Left forelimb (tissue), 1 donor: ENCODE measurements at regions not wholly inside any gene's neighbourhood (a gene's known extent, or its start where the extent isn't known, plus 50 kb on each side); places are given as distances from the start of the nearest gene placed in this dataset.

ENCODE experiments used
- DNase-seq: peaks from one replicate; pipeline ENCODE4 v3.0.0-alpha.2; 2018; ENCODE audit warnings: low spot score

- no peak for DNase-seq
Measured at GRCh38 chr2:139159177-139159576, 379.0 kb upstream of the NXPH2 start.

DNA sequence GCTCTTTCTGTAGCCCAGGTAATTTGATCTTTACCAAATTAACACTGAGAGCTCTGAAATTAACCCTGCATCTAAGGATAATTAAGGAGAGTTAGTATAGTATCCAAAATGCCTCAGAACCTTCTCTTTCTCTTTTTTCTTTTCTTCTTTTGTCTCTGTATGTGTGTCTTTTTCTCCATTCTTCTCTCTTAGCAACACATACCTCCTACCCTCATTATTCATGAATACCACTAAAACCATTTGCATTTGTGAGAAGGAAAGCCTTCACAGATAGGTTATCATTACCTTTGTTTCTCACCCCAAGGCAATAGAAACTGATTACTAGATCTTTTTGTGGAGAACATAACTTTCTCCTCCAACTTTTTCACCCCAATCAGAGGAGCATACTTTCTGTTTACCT lies 376.5 kb upstream of the NXPH2 start:
- DNase-seq: no peak

DNA sequence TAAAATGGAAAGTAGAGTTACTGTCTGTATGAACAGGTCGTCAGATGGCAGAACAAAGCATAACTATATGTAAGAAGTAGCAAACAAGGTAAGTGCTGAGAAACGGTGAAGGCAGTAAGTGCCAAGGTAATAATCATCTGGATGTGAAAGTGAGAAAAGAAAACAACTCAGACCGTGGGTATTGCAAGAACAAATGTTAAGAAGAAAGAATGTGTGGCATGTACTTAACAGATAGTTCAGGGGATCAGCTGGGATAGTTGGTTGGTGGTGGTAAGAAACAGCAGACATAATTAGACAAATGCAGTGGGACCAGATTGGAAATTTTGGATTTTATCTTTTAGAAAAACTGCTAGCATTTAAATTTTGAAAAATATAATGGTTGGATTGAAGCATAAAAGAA lies 375.8 kb upstream of the NXPH2 start:
- DNase-seq: no peak

GRCh38 chr2:139142252-139142880 lies 362.2 kb upstream of the NXPH2 start:
- DNase-seq: no peak

DNA sequence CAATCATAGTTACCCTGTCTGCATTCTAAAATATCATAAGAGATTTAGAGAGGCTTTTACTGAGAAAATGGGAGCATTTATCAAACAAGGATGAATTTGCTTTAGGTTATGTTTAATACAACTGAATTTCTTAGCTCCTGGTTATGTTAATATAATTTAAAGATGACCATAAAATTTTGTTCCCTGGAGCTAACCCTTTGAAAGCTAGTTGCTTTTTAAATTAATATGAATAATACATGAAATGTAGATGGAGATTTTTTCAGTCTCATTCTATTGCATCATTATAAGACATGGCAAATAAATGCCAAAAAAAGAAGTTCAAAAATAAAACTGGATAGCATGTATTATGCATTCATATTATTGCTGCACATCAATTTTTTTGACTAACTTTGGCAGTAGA lies 344.1 kb upstream of the NXPH2 start:
- no peak for DNase-seq

DNA sequence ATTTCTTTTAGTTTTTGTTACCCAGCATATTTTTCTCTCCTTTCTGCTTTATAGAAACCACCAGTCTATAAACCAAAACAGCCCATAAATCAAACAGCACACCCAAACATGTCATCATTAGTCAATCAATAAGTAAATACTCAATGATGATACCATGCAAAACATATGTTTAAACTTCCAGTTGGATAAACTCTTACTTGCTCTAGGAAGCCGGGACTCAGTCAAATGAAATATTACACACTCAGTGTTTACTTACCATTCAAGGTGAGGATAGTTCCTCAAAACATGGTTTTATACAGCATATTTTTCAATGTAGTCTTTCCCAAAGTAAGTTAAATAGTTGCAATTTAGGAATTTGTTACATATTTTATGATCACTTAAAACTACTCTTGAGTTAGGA lies 343.6 kb upstream of the NXPH2 start:
- no peak for DNase-seq

DNA sequence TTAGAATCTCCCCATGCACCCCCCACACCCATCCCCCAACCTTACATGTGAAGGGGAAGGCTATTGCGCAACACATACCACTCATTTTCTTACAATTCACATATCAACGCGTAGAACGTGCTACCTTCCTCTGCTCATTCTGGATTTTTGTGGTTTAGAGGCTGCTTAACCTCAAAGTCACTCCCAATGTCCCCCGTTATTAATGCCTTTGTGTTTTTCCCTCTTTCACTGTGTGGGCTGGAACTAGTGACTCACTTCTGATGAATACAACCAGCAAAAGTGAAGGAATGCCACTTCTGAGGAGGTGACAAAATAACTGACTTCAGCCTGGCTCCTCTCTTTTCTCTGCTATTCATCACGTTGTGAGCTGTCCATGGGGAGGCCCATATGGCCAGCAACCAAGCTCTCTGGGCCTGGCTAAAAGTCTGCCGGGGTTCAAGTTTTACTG lies 342.5 kb upstream of the NXPH2 start:
- DNase-seq: no peak

DNA sequence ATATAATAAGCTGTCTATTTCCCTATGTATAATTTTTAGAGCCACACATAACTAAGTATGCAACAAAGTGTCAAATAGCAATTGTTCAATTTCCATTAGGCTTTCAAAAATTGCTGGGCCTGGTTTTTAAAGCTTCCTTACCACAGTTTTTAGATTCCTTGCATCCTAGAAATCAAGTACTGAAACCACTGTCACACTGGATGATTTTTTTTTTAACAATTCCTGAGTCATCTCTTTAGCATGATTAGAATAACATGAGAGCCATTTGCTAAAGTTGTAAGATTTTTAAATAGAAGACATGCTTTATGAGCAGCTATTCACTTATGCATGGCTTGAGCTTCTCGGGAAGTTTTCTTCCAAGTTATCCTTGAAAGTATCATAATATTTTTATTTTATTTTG lies 319.5 kb upstream of the NXPH2 start:
- DNase-seq: no peak

GRCh38 chr2:139098961-139099360 lies 318.8 kb upstream of the NXPH2 start:
- no peak for DNase-seq

GRCh38 chr2:139083121-139083520 lies 302.9 kb upstream of the NXPH2 start:
- DNase-seq: no peak

GRCh38 chr2:139080244-139080643 lies 300.1 kb upstream of the NXPH2 start:
- DNase-seq: no peak

DNA sequence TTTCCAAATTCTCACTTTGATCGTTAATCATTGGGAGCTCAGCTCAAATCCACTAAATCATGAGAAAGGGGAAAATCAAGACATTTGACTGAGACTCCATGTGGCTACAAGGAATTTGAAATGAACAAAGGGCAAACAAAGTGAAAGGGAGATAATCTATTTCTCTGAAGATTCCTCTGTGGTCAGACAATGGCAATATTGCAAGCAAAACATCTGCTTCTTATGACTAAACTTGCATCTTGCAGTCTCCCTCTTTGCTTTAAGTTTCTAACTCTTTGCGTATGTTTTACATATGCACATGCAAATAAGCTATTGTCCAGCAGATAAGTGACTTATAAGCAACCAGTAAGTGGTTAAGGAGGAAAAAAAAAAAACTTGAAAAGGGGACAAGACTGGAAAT lies 299.1 kb upstream of the NXPH2 start:
- DNase-seq: no peak

- no peak for DNase-seq
Measured at GRCh38 chr2:139078376-139078775, 298.2 kb upstream of the NXPH2 start.

DNA sequence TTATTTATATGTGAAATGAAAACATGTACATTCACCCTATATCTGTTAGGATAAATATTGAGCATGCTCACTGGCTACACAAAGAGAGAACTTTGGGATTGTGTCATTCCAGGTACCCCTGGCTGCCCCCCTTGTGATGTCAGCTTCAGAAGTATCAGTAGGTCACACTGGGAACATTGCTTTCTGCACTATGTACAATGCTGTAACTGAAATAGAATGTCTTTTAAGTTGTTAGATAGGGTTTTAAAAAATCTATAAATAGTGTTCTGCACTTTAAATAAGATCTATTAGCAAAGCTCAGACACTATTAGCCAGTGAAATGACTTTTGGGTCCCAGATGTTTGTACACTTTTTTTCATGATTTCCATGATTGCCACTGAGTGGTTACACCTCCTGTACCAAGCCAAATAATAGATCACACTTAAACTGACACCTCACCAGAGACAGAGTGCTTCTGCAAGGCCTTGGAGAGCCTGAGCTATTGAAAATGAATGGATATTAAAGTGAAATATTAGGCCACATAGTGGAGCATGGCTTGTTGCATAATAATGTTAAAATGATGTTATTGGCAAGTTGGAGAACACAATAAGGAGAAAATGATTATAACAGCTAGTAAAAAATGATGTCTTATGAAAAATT lies 297.0 kb upstream of the NXPH2 start:
- DNase-seq: no peak

DNA sequence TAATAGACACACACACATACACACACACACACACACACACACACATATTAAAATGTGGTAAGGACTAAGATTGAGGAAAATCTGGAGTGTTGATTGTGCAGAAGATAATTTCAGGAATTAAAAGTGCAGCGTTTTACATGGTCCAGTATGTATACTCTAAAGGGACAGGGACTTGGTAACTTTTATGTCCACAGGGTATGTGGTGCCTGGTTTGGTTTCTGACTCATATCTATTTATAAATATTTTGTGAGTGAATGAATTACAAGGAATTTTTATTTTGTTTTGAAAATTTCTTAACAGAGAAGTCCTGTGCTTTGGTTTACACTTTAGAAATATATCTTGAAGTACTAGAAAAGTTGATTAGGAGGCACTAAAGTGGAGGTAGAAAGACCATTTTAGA lies 287.7 kb upstream of the NXPH2 start:
- no peak for DNase-seq

GRCh38 chr2:139067072-139067471 lies 286.9 kb upstream of the NXPH2 start:
- no peak for DNase-seq

DNA sequence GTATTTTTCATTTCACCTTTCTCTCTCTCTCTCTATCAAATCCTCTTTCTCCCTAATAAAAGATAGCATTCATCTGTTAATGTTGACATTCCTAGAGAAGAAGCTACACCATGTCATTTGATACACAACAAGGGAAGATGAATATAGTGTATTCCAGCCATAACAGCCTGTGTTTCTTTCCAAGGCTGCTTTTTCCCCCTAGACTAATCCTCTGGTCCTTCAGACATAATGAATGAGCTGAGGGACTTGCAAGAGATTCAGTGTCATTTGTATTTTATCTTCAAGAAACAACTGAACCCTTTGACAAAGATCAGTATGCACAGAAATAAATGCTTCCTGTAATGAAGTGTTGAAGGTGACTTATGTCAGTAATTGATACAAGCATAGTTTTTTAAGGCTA lies 284.0 kb upstream of the NXPH2 start:
- no peak for DNase-seq

DNA sequence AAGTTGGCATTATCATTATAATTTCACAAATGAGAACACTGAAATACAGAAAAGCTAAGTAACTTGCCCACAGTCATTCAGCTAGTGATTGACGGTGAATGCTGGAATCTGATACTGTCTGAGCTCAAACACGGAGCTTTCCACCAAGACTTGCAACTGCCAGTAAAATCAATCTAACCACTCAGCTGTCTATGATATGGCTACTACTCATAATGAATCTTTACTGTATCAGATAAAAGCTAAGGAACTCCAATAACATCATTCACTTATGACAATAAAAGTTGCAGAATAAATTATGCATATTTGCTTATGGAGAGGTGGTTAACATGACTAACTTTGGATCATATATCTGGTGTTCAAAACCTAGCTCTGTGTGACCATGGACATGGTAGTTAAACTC lies 279.4 kb upstream of the NXPH2 start:
- no peak for DNase-seq

GRCh38 chr2:139055202-139055601 lies 275.0 kb upstream of the NXPH2 start:
- DNase-seq: no peak

- no peak for DNase-seq
Measured at GRCh38 chr2:139048017-139048416, 267.8 kb upstream of the NXPH2 start.

DNA sequence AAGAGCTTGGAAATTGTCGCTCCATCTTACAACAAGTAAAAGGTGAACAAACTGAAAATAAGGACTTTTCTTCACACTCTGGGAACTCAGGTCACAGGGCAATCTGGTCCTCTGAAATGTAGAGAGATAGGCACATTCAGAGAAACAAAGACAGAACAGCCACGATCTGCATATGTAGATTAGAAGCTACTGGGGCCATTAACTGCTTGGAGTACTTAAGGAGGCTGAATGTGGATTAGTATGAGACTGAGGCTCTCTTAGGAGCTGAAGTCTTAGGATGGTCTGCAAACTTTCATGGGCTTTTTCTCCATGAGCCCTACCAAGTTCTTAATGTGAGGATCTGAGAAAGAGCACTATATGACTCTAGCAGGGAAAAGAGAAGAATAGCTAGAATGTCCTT lies 265.3 kb upstream of the NXPH2 start:
- no peak for DNase-seq

DNA sequence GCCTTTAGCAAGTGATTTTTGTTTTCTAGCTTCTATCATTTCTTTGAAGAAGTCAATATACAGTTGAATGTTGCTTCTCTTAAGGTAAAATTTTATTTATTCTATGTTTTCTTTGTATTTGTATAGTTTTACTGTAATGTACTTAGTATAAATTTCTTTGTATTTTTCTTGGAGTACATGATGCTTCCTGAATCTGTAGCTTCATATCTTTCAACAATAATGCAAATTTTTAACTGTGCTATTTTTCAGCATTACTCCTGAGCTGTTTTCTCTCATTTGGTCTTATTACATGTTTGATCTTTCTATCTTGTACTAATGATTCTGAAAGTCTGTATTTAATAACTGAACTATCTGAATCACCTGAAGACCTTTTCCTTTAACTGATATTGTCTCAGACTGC lies 253.9 kb upstream of the NXPH2 start:
- no peak for DNase-seq

DNA sequence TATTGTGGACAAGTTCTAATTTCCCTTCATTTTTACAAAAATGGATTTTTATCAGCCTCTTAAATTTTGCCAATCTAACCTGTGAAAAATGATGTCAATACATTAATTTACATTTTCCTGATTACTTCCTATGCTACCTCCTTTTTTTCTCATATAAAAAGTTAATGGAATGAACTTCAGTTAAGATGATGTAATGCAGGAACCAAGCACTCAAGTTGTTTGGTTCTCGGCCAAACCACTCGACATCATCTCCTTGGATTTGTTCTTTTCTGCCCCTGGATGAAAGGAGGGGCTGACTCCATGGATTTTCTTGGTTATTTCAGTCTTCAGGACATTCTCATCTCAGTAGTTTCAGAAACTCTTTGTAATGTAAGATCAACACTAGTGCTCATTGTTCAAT lies 253.1 kb upstream of the NXPH2 start:
- DNase-seq: no peak

DNA sequence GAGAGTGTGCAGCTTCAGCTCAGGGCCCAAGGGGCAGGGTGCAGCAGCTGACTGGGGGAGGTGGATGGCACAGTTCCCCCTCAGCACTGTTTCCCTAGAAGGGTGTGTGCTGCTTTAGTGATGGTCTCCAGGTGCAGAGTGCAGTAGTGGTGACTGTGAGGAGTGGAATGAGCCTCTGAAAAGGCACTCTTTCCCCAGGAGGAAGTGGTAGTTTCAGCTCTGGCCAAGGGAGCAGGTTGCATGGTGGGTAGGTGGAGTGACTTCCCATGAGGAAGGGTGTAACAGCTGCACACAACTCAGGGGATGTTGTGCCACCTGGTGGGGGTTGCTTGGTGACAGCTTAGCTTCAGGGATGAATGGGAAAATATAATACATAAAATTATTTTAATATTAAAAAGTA lies 251.5 kb upstream of the NXPH2 start:
- DNase-seq: no peak
